ENCODE measurements at regions not wholly inside any gene's neighbourhood (a gene's known extent, or its start where the extent isn't known, plus 50 kb on each side); places are given as distances from the start of the nearest gene placed in this dataset.
A peak's percentile ranks its signal among the peaks of the same experiment; 100 is the strongest.

DNA sequence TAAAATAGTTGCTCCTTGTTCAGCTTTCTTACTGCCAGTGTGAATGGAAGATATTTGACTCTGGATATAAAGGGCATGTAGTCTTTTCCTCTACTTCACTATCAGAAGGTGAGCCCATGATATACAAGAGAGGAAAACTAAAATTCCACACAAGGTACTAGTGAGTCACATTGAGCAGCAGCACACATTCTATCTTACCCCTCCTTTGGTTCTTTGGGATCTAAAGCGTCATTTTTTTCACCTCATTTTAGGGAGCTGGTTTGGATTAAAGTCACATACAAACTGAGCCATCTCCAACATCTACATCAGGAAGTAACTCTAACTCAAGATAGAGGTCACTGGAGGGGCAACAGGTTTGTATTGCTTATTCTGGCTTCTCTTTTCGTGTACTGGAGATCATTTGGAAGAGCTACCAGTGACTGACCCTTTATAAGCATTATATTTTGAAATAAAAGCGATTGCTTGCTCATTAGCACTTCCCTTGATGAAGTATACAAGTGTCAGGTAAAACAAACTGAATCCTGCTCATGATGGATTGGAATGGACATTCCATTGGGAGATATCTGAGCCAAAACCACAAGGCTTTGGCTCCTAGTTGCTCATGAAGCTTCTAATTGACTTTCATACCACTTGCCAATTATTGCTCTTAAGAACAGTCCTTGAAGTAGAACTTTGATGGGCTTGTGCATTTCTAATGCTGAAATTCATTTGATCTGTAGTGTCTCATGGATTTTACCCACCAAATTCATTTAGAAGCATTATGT lies 124.1 kb downstream of the SPCS3 start:
- no peak for TF ChIP-seq ISL1 (CRISPR knock-in tag; IDR thresholded peaks at IDR 0.05)
- no peak for TF ChIP-seq ZNF565 (CRISPR knock-in tag; conservative IDR thresholded peaks at IDR 0.05; ENCODE audit: low read depth)
- TF ChIP-seq PPARA (CRISPR knock-in tag; IDR thresholded peaks at IDR 0.05; ENCODE audit: borderline replicate concordance), result no peak
- TF ChIP-seq ESRRG (CRISPR knock-in tag; IDR thresholded peaks at IDR 0.05), result no peak
- no peak for TF ChIP-seq BACH2 (CRISPR knock-in tag; IDR thresholded peaks at IDR 0.05; ENCODE audit: borderline replicate concordance)
- TF ChIP-seq, protein P1, sequence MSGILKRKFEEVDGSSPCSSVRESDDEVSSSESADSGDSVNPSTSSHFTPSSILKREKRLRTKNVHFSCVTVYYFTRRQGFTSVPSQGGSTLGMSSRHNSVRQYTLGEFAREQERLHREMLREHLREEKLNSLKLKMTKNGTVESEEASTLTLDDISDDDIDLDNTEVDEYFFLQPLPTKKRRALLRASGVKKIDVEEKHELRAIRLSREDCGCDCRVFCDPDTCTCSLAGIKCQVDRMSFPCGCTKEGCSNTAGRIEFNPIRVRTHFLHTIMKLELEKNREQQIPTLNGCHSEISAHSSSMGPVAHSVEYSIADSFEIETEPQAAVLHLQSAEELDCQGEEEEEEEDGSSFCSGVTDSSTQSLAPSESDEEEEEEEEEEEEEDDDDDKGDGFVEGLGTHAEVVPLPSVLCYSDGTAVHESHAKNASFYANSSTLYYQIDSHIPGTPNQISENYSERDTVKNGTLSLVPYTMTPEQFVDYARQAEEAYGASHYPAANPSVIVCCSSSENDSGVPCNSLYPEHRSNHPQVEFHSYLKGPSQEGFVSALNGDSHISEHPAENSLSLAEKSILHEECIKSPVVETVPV (CRISPR knock-in tag; IDR thresholded peaks at IDR 0.05), result no peak
- TF ChIP-seq ZFP3 (CRISPR knock-in tag; IDR thresholded peaks at IDR 0.05), result no peak
- TF ChIP-seq, protein P2, sequence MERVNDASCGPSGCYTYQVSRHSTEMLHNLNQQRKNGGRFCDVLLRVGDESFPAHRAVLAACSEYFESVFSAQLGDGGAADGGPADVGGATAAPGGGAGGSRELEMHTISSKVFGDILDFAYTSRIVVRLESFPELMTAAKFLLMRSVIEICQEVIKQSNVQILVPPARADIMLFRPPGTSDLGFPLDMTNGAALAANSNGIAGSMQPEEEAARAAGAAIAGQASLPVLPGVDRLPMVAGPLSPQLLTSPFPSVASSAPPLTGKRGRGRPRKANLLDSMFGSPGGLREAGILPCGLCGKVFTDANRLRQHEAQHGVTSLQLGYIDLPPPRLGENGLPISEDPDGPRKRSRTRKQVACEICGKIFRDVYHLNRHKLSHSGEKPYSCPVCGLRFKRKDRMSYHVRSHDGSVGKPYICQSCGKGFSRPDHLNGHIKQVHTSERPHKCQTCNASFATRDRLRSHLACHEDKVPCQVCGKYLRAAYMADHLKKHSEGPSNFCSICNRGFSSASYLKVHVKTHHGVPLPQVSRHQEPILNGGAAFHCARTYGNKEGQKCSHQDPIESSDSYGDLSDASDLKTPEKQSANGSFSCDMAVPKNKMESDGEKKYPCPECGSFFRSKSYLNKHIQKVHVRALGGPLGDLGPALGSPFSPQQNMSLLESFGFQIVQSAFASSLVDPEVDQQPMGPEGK (CRISPR knock-in tag; IDR thresholded peaks at IDR 0.05; ENCODE audit: borderline replicate concordance), result no peak
- no peak for TF ChIP-seq SNAI2 (CRISPR knock-in tag; IDR thresholded peaks at IDR 0.05)
- TF ChIP-seq, protein P3, sequence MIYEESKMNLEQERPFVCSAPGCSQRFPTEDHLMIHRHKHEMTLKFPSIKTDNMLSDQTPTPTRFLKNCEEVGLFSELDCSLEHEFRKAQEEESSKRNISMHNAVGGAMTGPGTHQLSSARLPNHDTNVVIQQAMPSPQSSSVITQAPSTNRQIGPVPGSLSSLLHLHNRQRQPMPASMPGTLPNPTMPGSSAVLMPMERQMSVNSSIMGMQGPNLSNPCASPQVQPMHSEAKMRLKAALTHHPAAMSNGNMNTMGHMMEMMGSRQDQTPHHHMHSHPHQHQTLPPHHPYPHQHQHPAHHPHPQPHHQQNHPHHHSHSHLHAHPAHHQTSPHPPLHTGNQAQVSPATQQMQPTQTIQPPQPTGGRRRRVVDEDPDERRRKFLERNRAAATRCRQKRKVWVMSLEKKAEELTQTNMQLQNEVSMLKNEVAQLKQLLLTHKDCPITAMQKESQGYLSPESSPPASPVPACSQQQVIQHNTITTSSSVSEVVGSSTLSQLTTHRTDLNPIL (CRISPR knock-in tag; IDR thresholded peaks at IDR 0.05; ENCODE audit: low read depth), result no peak
- no peak for TF ChIP-seq OSR1 (CRISPR knock-in tag; IDR thresholded peaks at IDR 0.05)
- no peak for TF ChIP-seq ZC3H10 (CRISPR knock-in tag; IDR thresholded peaks at IDR 0.05)
- TF ChIP-seq, protein P4, sequence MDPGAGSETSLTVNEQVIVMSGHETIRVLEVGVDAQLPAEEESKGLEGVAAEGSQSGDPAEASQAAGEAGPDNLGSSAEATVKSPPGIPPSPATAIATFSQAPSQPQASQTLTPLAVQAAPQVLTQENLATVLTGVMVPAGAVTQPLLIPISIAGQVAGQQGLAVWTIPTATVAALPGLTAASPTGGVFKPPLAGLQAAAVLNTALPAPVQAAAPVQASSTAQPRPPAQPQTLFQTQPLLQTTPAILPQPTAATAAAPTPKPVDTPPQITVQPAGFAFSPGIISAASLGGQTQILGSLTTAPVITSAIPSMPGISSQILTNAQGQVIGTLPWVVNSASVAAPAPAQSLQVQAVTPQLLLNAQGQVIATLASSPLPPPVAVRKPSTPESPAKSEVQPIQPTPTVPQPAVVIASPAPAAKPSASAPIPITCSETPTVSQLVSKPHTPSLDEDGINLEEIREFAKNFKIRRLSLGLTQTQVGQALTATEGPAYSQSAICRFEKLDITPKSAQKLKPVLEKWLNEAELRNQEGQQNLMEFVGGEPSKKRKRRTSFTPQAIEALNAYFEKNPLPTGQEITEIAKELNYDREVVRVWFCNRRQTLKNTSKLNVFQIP (CRISPR knock-in tag; IDR thresholded peaks at IDR 0.05; ENCODE audit: borderline replicate concordance, low read depth), result no peak
- no peak for TF ChIP-seq TCF4 (CRISPR knock-in tag; IDR thresholded peaks at IDR 0.05; ENCODE audit: borderline replicate concordance)
- TF ChIP-seq ZNF8 (CRISPR knock-in tag; IDR thresholded peaks at IDR 0.05), result no peak
- TF ChIP-seq, protein P5, sequence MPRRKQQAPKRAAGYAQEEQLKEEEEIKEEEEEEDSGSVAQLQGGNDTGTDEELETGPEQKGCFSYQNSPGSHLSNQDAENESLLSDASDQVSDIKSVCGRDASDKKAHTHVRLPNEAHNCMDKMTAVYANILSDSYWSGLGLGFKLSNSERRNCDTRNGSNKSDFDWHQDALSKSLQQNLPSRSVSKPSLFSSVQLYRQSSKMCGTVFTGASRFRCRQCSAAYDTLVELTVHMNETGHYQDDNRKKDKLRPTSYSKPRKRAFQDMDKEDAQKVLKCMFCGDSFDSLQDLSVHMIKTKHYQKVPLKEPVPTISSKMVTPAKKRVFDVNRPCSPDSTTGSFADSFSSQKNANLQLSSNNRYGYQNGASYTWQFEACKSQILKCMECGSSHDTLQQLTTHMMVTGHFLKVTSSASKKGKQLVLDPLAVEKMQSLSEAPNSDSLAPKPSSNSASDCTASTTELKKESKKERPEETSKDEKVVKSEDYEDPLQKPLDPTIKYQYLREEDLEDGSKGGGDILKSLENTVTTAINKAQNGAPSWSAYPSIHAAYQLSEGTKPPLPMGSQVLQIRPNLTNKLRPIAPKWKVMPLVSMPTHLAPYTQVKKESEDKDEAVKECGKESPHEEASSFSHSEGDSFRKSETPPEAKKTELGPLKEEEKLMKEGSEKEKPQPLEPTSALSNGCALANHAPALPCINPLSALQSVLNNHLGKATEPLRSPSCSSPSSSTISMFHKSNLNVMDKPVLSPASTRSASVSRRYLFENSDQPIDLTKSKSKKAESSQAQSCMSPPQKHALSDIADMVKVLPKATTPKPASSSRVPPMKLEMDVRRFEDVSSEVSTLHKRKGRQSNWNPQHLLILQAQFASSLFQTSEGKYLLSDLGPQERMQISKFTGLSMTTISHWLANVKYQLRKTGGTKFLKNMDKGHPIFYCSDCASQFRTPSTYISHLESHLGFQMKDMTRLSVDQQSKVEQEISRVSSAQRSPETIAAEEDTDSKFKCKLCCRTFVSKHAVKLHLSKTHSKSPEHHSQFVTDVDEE (CRISPR knock-in tag; IDR thresholded peaks at IDR 0.05), result no peak
- ATAC-seq, result peak; percentile 75

DNA sequence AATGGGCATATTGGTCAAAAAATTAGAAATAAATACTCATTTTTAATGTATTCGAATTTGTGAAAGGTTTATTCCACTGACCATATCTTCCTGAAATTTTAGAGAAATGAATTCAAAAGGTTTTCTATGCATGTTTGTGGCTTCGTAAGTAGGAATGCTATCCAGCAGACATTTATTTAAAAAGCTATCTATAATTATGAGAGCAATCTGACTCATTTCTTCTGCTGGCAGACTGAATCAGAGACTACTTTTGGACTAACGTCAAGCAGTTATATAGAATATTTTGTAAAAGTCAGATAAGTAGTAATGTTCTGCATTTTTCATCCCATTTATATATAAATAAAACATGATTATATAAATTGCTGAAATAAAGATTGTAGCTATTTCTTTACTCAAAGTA lies 125.0 kb downstream of the SPCS3 start:
- TF ChIP-seq TOX (CRISPR knock-in tag; IDR thresholded peaks at IDR 0.05; ENCODE audit: borderline replicate concordance) (no peak), ISL1 (CRISPR knock-in tag; IDR thresholded peaks at IDR 0.05) (no peak), BACH2 (CRISPR knock-in tag; IDR thresholded peaks at IDR 0.05; ENCODE audit: borderline replicate concordance) (no peak), ZNF70 (CRISPR knock-in tag; IDR thresholded peaks at IDR 0.05) (no peak), ARNTL (CRISPR knock-in tag; IDR thresholded peaks at IDR 0.05; ENCODE audit: borderline replicate concordance, low read depth) (no peak), RARB (CRISPR knock-in tag; IDR thresholded peaks at IDR 0.05) (no peak), TCF4 (CRISPR knock-in tag; IDR thresholded peaks at IDR 0.05; ENCODE audit: borderline replicate concordance) (no peak), CSDC2 (CRISPR knock-in tag; IDR thresholded peaks at IDR 0.05) (no peak), OSR1 (CRISPR knock-in tag; IDR thresholded peaks at IDR 0.05) (no peak), GLIS3 (CRISPR knock-in tag; IDR thresholded peaks at IDR 0.05) (no peak), ZFP3 (CRISPR knock-in tag; IDR thresholded peaks at IDR 0.05) (no peak), ZNF565 (CRISPR knock-in tag; conservative IDR thresholded peaks at IDR 0.05; ENCODE audit: low read depth) (no peak)
- TF ChIP-seq, protein P3 (CRISPR knock-in tag; IDR thresholded peaks at IDR 0.05; ENCODE audit: low read depth), result no peak
- TF ChIP-seq, protein P1 (CRISPR knock-in tag; IDR thresholded peaks at IDR 0.05), result no peak
- peak; percentile 46 for ATAC-seq

All from SK-N-SH treated with all-trans-retinoic acid at 6 μM for 48 hours (cell line).